Activated B cell treated with CpG ODN at 0.5 μM for 24 hours (primary cell): ENCODE measurements at regions not wholly inside any gene's neighbourhood (a gene's known extent, or its start where the extent isn't known, plus 50 kb on each side); places are given as distances from the start of the nearest gene placed in this dataset.

Experiments
- ATAC-seq: fragments of 200-7000 bp; cut with Tn5 transposase; one replicate; pipeline ENCODE4 v1.10.0; 2021; ENCODE audit warnings: low read depth, mild to moderate bottlenecking, moderate library complexity
- CTCF ChIA-PET: fragments of 350-600 bp; sonication (Branson Sonifier 250); formaldehyde crosslinking; loops from one replicate; lab custom pipeline; 2021; ENCODE audit warnings: antibody characterized with exemption; lab: Charles Lee
- POLR2A ChIA-PET: fragments of 350-600 bp; sonication (Branson Sonifier 250); formaldehyde crosslinking; loops from one replicate; lab custom pipeline; 2021; ENCODE audit warnings: antibody characterized with exemption; lab: Charles Lee
- DNase-seq: peaks from one replicate; pipeline ENCODE4 v3.0.0; 2022
- H3K27ac Mint-ChIP-seq: one replicate; pipeline ENCODE4 v1.8.0; 2020; ENCODE audit warnings: mixed read lengths
- H3K27me3 Mint-ChIP-seq: one replicate; pipeline ENCODE4 v1.8.0; 2021; ENCODE audit warnings: mixed read lengths
- H3K36me3 Mint-ChIP-seq: one replicate; pipeline ENCODE4 v1.8.0; 2021; ENCODE audit warnings: low read depth, mixed read lengths
- H3K4me1 Mint-ChIP-seq: one replicate; pipeline ENCODE4 v1.8.0; 2021; ENCODE audit warnings: mixed read lengths
- H3K4me3 Mint-ChIP-seq: one replicate; pipeline ENCODE4 v1.8.0; 2020; ENCODE audit warnings: mild to moderate bottlenecking, mixed read lengths
- H3K9me3 Mint-ChIP-seq: one replicate; pipeline ENCODE4 v1.8.0; 2020; ENCODE audit warnings: mixed read lengths
- intact Hi-C: fragments of 100-400 bp; cut with micrococcal nuclease; formaldehyde crosslinking; loops from one replicate; pipeline ENCODE4 v1.15.1; 2024
- TF ChIP-seq, protein P1 (sequence below): fragments of 200-600 bp; IDR thresholded peaks from one replicate; pipeline ENCODE4 v1.8.0; 2022; ENCODE audit warnings: antibody characterized with exemption, mild to moderate bottlenecking

DNA sequence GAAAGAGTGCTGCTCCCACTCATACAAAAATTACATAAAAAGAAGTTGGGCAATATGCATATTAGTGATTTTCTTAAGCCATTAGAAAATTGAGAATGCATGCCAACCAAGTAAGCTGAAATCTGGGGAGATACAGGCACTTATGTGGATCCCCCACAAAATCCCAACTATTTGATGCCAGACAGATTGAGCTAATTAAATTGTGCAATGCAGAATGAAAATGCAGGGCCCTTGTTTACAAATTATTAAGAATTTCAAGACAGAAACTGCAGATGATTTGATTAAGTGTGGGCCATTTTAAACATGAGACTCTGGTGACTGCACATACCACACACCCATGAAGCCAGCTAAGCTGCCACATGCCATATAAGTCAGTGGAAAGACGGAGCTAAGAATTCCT, 554.5 kb downstream of the CBLN2 start:
- CTCF ChIA-PET = no interaction called here

DNA sequence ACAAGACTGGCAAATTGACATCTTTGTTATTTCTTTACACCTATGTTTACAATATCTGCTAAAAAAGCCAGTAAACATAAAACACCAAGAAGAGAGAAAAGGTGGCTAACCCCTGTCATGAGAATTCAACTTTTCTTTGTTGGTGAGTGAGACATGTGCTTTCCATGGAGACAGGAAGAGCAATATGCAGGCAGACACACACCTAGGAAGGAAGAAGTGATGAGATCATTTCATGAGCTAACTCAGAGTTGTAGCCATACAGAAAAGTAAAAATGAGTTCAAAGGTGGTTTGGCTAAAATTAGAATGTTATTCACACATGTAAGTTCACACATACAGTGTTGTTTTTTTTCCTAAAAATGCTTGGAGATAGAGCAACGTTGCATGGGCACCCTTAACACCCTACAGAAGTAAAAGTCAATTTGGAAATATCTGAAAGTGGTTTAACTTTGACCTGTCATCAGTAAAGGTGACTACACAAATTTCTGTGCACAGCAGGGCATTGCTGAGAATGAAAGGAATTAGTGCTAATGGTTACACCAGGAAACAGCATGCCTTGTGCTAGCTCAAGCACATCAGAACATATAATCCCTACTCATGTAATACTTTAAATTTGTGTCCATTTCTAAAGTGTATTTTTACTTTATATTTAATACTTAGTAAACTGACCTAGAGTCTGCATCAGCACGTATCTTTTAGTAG, 557.6 kb downstream of the CBLN2 start:
- DNase-seq = no peak
- Mint-ChIP-seq H3K9me3 (peaks cover 5% of the 10 kb centered on the region), H3K27ac (no peak overlapping the region), H3K4me3 (no peak overlapping the region), H3K4me1 (no peaks in the 10 kb centered on the region), H3K27me3 (no peaks in the 10 kb centered on the region), H3K36me3 (no peaks in the 10 kb centered on the region)
- POLR2A ChIA-PET = no interaction called here
- TF ChIP-seq, protein P1, sequence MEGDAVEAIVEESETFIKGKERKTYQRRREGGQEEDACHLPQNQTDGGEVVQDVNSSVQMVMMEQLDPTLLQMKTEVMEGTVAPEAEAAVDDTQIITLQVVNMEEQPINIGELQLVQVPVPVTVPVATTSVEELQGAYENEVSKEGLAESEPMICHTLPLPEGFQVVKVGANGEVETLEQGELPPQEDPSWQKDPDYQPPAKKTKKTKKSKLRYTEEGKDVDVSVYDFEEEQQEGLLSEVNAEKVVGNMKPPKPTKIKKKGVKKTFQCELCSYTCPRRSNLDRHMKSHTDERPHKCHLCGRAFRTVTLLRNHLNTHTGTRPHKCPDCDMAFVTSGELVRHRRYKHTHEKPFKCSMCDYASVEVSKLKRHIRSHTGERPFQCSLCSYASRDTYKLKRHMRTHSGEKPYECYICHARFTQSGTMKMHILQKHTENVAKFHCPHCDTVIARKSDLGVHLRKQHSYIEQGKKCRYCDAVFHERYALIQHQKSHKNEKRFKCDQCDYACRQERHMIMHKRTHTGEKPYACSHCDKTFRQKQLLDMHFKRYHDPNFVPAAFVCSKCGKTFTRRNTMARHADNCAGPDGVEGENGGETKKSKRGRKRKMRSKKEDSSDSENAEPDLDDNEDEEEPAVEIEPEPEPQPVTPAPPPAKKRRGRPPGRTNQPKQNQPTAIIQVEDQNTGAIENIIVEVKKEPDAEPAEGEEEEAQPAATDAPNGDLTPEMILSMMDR = no peak
- ATAC-seq = no peak
- CTCF ChIA-PET = no interaction called here
- intact Hi-C loops = no loop called here

More for the DNA sequence above, 554.5 kb downstream of the CBLN2 start:
- H3K4me3 Mint-ChIP-seq = no peak overlapping the region
- TF ChIP-seq, protein P1 = no peak
- intact Hi-C loops = no loop called here
- DNase-seq (no peak), ATAC-seq (no peak)
- H3K36me3 Mint-ChIP-seq = no peaks in the 10 kb centered on the region
- H3K4me1 Mint-ChIP-seq = no peaks in the 10 kb centered on the region
- peaks cover 3% of the 10 kb centered on the region for H3K9me3 Mint-ChIP-seq
- no peak overlapping the region for H3K27ac Mint-ChIP-seq
- H3K27me3 Mint-ChIP-seq = no peaks in the 10 kb centered on the region
- POLR2A ChIA-PET = no interaction called here

DNA sequence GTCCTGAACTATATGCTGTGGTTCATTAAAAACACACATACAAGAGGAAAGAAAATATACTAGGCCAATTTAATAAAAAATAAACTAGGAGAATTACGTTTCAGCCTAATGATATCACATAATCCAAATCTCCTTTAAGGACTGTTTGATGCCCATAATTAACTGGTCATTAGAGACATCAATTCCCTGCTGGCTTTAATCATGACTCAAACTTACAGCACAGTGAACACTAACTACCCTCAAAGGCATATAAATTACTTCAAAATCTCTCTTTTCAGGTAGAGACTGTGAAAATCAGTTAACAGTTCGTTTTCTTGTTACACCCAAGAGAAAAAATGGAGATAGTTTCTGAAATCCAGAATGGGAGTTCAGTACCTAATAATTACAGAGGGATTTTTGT, 567.4 kb downstream of the CBLN2 start:
- ATAC-seq (no peak), DNase-seq (no peak)
- Mint-ChIP-seq H3K36me3 (no peaks in the 10 kb centered on the region), H3K27me3 (no peaks in the 10 kb centered on the region), H3K4me1 (no peaks in the 10 kb centered on the region), H3K27ac (no peak overlapping the region), H3K4me3 (no peak overlapping the region), H3K9me3 (peaks cover under 1% of the 10 kb centered on the region)
- ChIA-PET CTCF (no interaction called here), POLR2A (no interaction called here)
- TF ChIP-seq, protein P1 = no peak
- intact Hi-C loops = no loop called here

DNA sequence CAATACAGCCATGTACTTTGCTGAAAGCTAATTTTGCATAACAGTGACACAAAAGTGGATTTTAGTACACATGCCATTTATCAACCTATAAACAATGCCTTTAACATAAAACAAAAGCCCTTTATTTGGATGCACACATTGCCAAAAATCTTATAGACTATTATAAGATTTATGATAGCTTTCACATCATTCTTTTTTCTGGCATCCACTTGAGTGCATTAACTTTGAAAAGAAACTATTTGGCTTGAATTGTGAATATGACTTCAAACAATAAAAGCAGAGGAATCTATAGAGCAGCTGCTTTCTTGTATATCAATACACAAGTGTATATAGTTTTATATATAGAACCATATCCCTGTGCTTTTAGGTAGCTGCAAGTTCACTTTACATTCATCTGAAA, 577.4 kb downstream of the CBLN2 start:
- intact Hi-C loops = no loop called here
- H3K9me3 Mint-ChIP-seq = peaks cover 18% of the 10 kb centered on the region
- no peaks in the 10 kb centered on the region for H3K4me1 Mint-ChIP-seq
- H3K27me3 Mint-ChIP-seq = no peaks in the 10 kb centered on the region
- no peaks in the 10 kb centered on the region for H3K36me3 Mint-ChIP-seq
- H3K27ac Mint-ChIP-seq = no peak overlapping the region
- ATAC-seq (no peak), DNase-seq (no peak)
- ChIA-PET POLR2A (no interaction called here), CTCF (no interaction called here)
- TF ChIP-seq, protein P1 = no peak
- H3K4me3 Mint-ChIP-seq = no peak overlapping the region

DNA sequence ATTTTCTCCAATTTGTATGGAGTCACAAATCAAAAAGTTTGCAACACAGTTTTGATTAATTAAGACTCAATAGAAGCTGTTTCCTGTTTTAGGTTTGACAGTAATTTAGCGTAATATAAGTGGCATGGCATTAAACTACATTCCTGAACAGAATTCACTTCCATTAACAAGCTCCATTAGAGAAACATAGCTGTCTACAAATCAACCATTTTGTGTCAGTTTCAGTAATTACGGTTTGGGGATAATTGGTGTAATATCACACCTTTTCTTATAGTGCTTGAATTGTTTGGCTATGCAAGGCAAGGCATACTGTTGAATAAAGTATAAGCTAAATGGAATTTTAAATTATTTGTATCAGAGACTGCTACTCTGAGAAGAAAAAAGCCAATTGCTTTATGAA, 585.5 kb downstream of the CBLN2 start:
- ATAC-seq (no peak), DNase-seq (no peak)
- Mint-ChIP-seq H3K4me1 (no peaks in the 10 kb centered on the region), H3K36me3 (no peaks in the 10 kb centered on the region), H3K27me3 (no peaks in the 10 kb centered on the region), H3K27ac (no peak overlapping the region), H3K4me3 (no peak overlapping the region), H3K9me3 (peaks cover 3% of the 10 kb centered on the region)
- ChIA-PET POLR2A (no interaction called here), CTCF (no interaction called here)
- intact Hi-C loops = no loop called here
- TF ChIP-seq, protein P1 = no peak
